Hepatocyte (in vitro differentiated cells): ENCODE measurements at regions not wholly inside any gene's neighbourhood (a gene's known extent, or its start where the extent isn't known, plus 50 kb on each side); places are given as distances from the start of the nearest gene placed in this dataset.
"Not testable (repeated sequence)": the region's sequence is repeated elsewhere in the genome, so short reads cannot be mapped to it uniquely, and the experiment has no call there.

ENCODE experiments used
- EZH2 ChIP-seq: fragments of 200-600 bp; sonication (generic); IDR thresholded peaks from 2 replicates; pipeline ENCODE4 v1.6.1; 2016; ENCODE audit warnings: antibody characterized with exemption, mild to moderate bottlenecking, borderline replicate concordance
- TF ChIP-seq, protein P1 (sequence below): fragments of 200-600 bp; sonication (generic); IDR thresholded peaks from 2 replicates; pipeline ENCODE4 v1.5.1; 2016; ENCODE audit warnings: antibody characterized with exemption, mild to moderate bottlenecking; ENCODE audit not compliant: poor library complexity

DNA sequence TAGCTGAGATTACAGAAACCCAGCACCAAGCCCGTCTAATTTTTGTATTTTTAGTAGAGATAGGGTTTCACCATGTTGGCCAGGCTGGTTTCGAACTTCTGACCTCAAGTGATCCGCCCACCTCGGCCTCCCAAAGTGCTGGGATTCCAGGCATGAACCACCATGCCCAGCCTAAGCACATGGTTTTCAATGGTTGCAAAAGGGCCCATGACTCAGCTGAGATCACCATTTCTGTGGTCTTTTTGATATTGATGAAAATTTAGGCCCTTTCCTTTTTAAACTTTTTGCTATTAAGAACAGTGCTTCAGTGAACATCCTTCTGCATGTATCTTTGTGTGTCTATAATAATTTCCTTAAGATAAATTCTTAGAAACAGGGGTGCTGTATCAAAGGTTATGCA lies 74.2 kb upstream of the CTBP2 start:
- TF ChIP-seq, protein P1, sequence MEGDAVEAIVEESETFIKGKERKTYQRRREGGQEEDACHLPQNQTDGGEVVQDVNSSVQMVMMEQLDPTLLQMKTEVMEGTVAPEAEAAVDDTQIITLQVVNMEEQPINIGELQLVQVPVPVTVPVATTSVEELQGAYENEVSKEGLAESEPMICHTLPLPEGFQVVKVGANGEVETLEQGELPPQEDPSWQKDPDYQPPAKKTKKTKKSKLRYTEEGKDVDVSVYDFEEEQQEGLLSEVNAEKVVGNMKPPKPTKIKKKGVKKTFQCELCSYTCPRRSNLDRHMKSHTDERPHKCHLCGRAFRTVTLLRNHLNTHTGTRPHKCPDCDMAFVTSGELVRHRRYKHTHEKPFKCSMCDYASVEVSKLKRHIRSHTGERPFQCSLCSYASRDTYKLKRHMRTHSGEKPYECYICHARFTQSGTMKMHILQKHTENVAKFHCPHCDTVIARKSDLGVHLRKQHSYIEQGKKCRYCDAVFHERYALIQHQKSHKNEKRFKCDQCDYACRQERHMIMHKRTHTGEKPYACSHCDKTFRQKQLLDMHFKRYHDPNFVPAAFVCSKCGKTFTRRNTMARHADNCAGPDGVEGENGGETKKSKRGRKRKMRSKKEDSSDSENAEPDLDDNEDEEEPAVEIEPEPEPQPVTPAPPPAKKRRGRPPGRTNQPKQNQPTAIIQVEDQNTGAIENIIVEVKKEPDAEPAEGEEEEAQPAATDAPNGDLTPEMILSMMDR = not testable (repeated sequence)
- not testable (repeated sequence) for TF ChIP-seq EZH2
